ENCODE measurements at regions not wholly inside any gene's neighbourhood (a gene's known extent, or its start where the extent isn't known, plus 50 kb on each side); places are given as distances from the start of the nearest gene placed in this dataset.
A peak's percentile ranks its signal among the peaks of the same experiment; 100 is the strongest.
"Not testable (repeated sequence)": the region's sequence is repeated elsewhere in the genome, so short reads cannot be mapped to it uniquely, and the experiment has no call there.

- peak; percentile 7 for DNase-seq
Measured at GRCh38 chr2:14756122-14756541, 123.6 kb downstream of the LRATD1 start.

- DNase-seq = peak; percentile 87
Measured at GRCh38 chr2:14756981-14757657, 124.6 kb downstream of the LRATD1 start.

- DNase-seq = no peak
Measured at GRCh38 chr2:14759082-14759481, 126.6 kb downstream of the LRATD1 start.

- DNase-seq = no peak
Measured at GRCh38 chr2:14760169-14760568, 127.7 kb downstream of the LRATD1 start.

GRCh38 chr2:14761118-14761517 lies 128.6 kb downstream of the LRATD1 start:
- no peak for DNase-seq

GRCh38 chr2:14773696-14774095 lies 141.2 kb downstream of the LRATD1 start:
- peak; percentile 14 for DNase-seq

GRCh38 chr2:14774436-14774968 lies 142.0 kb downstream of the LRATD1 start:
- DNase-seq = no peak

- no peak for DNase-seq
Measured at GRCh38 chr2:14776216-14776615, 143.7 kb downstream of the LRATD1 start.

- DNase-seq = peak; percentile 19
Measured at GRCh38 chr2:14778015-14778414, 145.5 kb downstream of the LRATD1 start.

GRCh38 chr2:14779252-14779651 lies 146.7 kb downstream of the LRATD1 start:
- no peak for DNase-seq

- DNase-seq = no peak
Measured at GRCh38 chr2:14781142-14781541, 148.6 kb downstream of the LRATD1 start.

GRCh38 chr2:14788814-14789213 lies 156.3 kb downstream of the LRATD1 start:
- DNase-seq = not testable (repeated sequence)

- DNase-seq = no peak
Measured at GRCh38 chr2:14790041-14790640, 157.6 kb downstream of the LRATD1 start.

- no peak for DNase-seq
Measured at GRCh38 chr2:14803994-14804393, 171.5 kb downstream of the LRATD1 start.

- DNase-seq = no peak
Measured at GRCh38 chr2:14804902-14805301, 172.4 kb downstream of the LRATD1 start.

GRCh38 chr2:14806613-14807012 lies 174.1 kb downstream of the LRATD1 start:
- no peak for DNase-seq

- DNase-seq = no peak
Measured at GRCh38 chr2:14815201-14815600, 182.7 kb downstream of the LRATD1 start.

GRCh38 chr2:14816069-14817060 lies 183.8 kb downstream of the LRATD1 start:
- DNase-seq = no peak

- DNase-seq = no peak
Measured at GRCh38 chr2:14817848-14818247, 185.3 kb downstream of the LRATD1 start.

- DNase-seq = no peak
Measured at GRCh38 chr2:14826518-14826917, 194.0 kb downstream of the LRATD1 start.

- no peak for DNase-seq
Measured at GRCh38 chr2:14827226-14828023, 194.9 kb downstream of the LRATD1 start.

GRCh38 chr2:14828223-14828622 lies 195.7 kb downstream of the LRATD1 start:
- DNase-seq = no peak
